Neural progenitor cell (in vitro differentiated cells): ENCODE measurements at regions not wholly inside any gene's neighbourhood (a gene's known extent, or its start where the extent isn't known, plus 50 kb on each side); places are given as distances from the start of the nearest gene placed in this dataset.

Source experiments
- DNase-seq: peaks from one replicate; pipeline ENCODE4 v3.0.0-alpha.2; 2016; ENCODE audit warnings: low spot score
- H2AFZ ChIP-seq: fragments of 200-600 bp; sonication (generic); replicated peaks from 2 replicates; pipeline ENCODE4 v1.6.1; 2016; ENCODE audit warnings: antibody characterized with exemption
- H3F3A ChIP-seq: fragments of 200-600 bp; sonication (generic); 2 replicates; pipeline ENCODE4 v1.6.1; 2016; ENCODE audit warnings: antibody characterized with exemption, low read depth
- H3K27ac ChIP-seq: fragments of 200-600 bp; sonication (generic); 2 replicates; pipeline ENCODE4 v1.5.1; 2016; ENCODE audit warnings: mild to moderate bottlenecking
- H3K27me3 ChIP-seq: fragments of 200-600 bp; sonication (generic); 2 replicates; pipeline ENCODE4 v1.6.1; 2016; ENCODE audit warnings: mild to moderate bottlenecking, moderate library complexity
- H3K36me3 ChIP-seq: fragments of 200-600 bp; sonication (generic); 2 replicates; pipeline ENCODE4 v1.5.1; 2016
- H3K4me1 ChIP-seq: fragments of 200-600 bp; sonication (generic); 2 replicates; pipeline ENCODE4 v1.6.1; 2016; ENCODE audit warnings: mixed run types
- H3K4me2 ChIP-seq: fragments of 200-600 bp; sonication (generic); 2 replicates; pipeline ENCODE4 v1.6.1; 2016
- H3K4me3 ChIP-seq: fragments of 200-600 bp; sonication (generic); 2 replicates; pipeline ENCODE4 v1.5.1; 2016
- H3K79me2 ChIP-seq: fragments of 200-600 bp; sonication (generic); 2 replicates; pipeline ENCODE4 v1.6.1; 2016; ENCODE audit warnings: low read depth
- H3K9ac ChIP-seq: fragments of 200-600 bp; sonication (generic); 2 replicates; pipeline ENCODE4 v1.6.1; 2016
- H3K9me3 ChIP-seq: fragments of 200-600 bp; sonication (generic); 2 replicates; pipeline ENCODE4 v1.5.1; 2016; ENCODE audit warnings: low read depth
- H4K20me1 ChIP-seq: fragments of 200-600 bp; sonication (generic); 2 replicates; pipeline ENCODE4 v1.6.1; 2016; ENCODE audit warnings: low read depth
- H3K27ac Mint-ChIP-seq: 3 replicates; pipeline ENCODE4 v1.8.0; 2021; ENCODE audit warnings: mixed read lengths
- H3K27me3 Mint-ChIP-seq: 2 replicates; pipeline ENCODE4 v1.8.0; 2022; ENCODE audit warnings: low read depth, mild to moderate bottlenecking, inconsistent platforms, moderate library complexity, mixed read lengths; ENCODE audit not compliant: insufficient read depth
- H3K36me3 Mint-ChIP-seq: 3 replicates; pipeline ENCODE4 v1.8.0; 2021; ENCODE audit warnings: mixed read lengths
- H3K4me1 Mint-ChIP-seq: 3 replicates; pipeline ENCODE4 v1.8.0; 2021; ENCODE audit warnings: mixed read lengths
- H3K4me3 Mint-ChIP-seq: 3 replicates; pipeline ENCODE4 v1.8.0; 2021; ENCODE audit warnings: mild to moderate bottlenecking, moderate library complexity, mixed read lengths
- H3K9me3 Mint-ChIP-seq: 3 replicates; pipeline ENCODE4 v1.8.0; 2020; ENCODE audit warnings: mixed read lengths
- EZH2 ChIP-seq: fragments of 200-600 bp; sonication (generic); IDR thresholded peaks from 2 replicates; pipeline ENCODE4 v1.6.1; 2017; ENCODE audit warnings: antibody characterized with exemption, mild to moderate bottlenecking, moderate library complexity
- EZH2phosphoT487 ChIP-seq: fragments of 200-600 bp; sonication (generic); IDR thresholded peaks from 2 replicates; pipeline ENCODE4 v1.6.1; 2017; ENCODE audit warnings: antibody characterized with exemption
- TF ChIP-seq, protein P1 (sequence below): fragments of 200-600 bp; sonication (generic); IDR thresholded peaks from 2 replicates; pipeline ENCODE4 v1.5.1; 2017; ENCODE audit warnings: antibody characterized with exemption, mild to moderate bottlenecking

DNA sequence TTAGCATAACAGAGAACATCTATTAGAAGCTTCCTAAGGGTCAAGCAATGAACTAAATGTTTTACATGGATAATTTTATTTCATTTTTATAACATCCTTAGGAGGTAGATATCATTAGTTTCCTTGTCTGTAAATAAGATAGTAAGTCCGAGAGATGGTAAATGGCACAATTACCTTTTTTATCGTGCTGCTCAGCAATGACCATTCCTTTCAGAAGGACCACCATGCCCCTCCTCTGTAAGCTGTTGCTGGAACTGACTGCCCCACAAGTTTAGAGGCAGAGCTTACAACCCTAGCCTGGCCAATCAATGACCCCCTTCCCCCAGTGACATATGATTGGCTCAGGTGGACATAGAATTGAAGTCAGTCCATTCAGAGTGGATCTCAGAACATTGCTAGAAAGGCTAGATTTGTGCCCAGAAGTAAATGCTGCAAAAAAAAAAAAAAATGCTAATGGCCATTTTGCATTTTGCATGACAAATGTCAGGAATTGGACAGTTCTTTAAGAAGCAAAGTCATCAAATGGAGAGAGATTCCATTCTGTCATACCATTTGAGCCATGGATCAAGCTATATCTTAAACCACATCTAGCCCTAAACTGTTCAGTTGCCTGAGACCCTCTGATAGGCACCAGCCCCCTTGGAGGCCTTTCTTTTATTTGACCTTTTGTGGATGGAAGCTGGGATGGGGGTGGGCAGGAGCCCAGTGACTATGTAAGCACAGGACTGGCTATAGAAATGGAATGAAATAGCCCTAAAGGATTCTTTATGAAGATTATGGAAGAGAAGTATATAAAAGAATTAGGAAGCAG, 668.3 kb downstream of the UQCRFS1 start:
- H3K4me3 ChIP-seq = no peak overlapping the region
- H2AFZ ChIP-seq = no peak overlapping the region
- H3K4me1 Mint-ChIP-seq = peaks cover 3% of the 10 kb centered on the region
- no peak overlapping the region for H3K9ac ChIP-seq
- H3K4me1 ChIP-seq = no peaks in the 10 kb centered on the region
- H3F3A ChIP-seq = no peaks in the 10 kb centered on the region
- no peak for DNase-seq
- H4K20me1 ChIP-seq = no peaks in the 10 kb centered on the region
- H3K9me3 ChIP-seq = no peaks in the 10 kb centered on the region
- TF ChIP-seq EZH2 (no peak), EZH2phosphoT487 (no peak)
- TF ChIP-seq, protein P1, sequence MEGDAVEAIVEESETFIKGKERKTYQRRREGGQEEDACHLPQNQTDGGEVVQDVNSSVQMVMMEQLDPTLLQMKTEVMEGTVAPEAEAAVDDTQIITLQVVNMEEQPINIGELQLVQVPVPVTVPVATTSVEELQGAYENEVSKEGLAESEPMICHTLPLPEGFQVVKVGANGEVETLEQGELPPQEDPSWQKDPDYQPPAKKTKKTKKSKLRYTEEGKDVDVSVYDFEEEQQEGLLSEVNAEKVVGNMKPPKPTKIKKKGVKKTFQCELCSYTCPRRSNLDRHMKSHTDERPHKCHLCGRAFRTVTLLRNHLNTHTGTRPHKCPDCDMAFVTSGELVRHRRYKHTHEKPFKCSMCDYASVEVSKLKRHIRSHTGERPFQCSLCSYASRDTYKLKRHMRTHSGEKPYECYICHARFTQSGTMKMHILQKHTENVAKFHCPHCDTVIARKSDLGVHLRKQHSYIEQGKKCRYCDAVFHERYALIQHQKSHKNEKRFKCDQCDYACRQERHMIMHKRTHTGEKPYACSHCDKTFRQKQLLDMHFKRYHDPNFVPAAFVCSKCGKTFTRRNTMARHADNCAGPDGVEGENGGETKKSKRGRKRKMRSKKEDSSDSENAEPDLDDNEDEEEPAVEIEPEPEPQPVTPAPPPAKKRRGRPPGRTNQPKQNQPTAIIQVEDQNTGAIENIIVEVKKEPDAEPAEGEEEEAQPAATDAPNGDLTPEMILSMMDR = no peak
- peaks cover 2% of the 10 kb centered on the region for H3K27me3 Mint-ChIP-seq
- H3K27ac ChIP-seq = no peak overlapping the region
- no peaks in the 10 kb centered on the region for H3K27me3 ChIP-seq
- H3K36me3 Mint-ChIP-seq = no peaks in the 10 kb centered on the region
- H3K79me2 ChIP-seq = no peaks in the 10 kb centered on the region
- no peaks in the 10 kb centered on the region for H3K36me3 ChIP-seq
- no peaks in the 10 kb centered on the region for H3K9me3 Mint-ChIP-seq
- H3K4me3 Mint-ChIP-seq = no peak overlapping the region
- no peak overlapping the region for H3K4me2 ChIP-seq
- H3K27ac Mint-ChIP-seq = no peak overlapping the region

DNA sequence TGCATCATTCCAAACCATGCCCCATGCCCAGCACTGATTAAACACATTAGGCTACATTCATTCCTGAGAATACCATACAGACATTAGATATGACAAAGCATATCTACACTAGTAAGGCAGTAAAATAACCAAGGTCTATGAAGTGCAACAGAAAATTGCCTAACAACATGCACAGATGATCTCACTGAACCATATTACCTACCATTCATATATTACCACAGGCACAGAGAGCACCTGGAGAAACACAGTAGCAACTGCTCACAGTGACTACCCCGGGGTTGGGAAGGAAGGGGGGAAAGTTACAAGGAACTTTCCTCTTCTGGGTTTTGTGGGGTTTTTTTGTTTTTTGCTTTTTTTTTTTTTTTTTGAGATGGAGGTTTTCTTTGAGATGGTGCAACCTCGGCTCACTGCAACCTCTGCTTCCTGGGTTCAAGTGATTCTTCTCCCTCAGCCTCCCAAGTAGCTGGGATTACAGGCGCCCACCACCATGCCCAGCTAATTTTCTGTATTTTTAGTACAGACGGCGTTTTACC, 669.6 kb downstream of the UQCRFS1 start:
- H3K9ac ChIP-seq = no peak overlapping the region
- peaks cover 2% of the 10 kb centered on the region for H3K27me3 Mint-ChIP-seq
- H3K4me1 Mint-ChIP-seq = peaks cover 3% of the 10 kb centered on the region
- no peaks in the 10 kb centered on the region for H3K9me3 Mint-ChIP-seq
- H3F3A ChIP-seq = no peaks in the 10 kb centered on the region
- TF ChIP-seq EZH2phosphoT487 = no peak
- TF ChIP-seq, protein P1 = no peak
- no peak for TF ChIP-seq EZH2
- no peak overlapping the region for H3K4me2 ChIP-seq
- H3K27ac Mint-ChIP-seq = no peak overlapping the region
- H3K36me3 Mint-ChIP-seq = no peaks in the 10 kb centered on the region
- no peaks in the 10 kb centered on the region for H3K4me1 ChIP-seq
- H3K9me3 ChIP-seq = peaks cover under 1% of the 10 kb centered on the region
- no peak overlapping the region for H3K4me3 ChIP-seq
- H3K79me2 ChIP-seq = no peaks in the 10 kb centered on the region
- H2AFZ ChIP-seq = no peak overlapping the region
- H4K20me1 ChIP-seq = no peaks in the 10 kb centered on the region
- no peaks in the 10 kb centered on the region for H3K27me3 ChIP-seq
- H3K4me3 Mint-ChIP-seq = no peak overlapping the region
- DNase-seq = no peak
- no peaks in the 10 kb centered on the region for H3K36me3 ChIP-seq
- no peak overlapping the region for H3K27ac ChIP-seq

DNA sequence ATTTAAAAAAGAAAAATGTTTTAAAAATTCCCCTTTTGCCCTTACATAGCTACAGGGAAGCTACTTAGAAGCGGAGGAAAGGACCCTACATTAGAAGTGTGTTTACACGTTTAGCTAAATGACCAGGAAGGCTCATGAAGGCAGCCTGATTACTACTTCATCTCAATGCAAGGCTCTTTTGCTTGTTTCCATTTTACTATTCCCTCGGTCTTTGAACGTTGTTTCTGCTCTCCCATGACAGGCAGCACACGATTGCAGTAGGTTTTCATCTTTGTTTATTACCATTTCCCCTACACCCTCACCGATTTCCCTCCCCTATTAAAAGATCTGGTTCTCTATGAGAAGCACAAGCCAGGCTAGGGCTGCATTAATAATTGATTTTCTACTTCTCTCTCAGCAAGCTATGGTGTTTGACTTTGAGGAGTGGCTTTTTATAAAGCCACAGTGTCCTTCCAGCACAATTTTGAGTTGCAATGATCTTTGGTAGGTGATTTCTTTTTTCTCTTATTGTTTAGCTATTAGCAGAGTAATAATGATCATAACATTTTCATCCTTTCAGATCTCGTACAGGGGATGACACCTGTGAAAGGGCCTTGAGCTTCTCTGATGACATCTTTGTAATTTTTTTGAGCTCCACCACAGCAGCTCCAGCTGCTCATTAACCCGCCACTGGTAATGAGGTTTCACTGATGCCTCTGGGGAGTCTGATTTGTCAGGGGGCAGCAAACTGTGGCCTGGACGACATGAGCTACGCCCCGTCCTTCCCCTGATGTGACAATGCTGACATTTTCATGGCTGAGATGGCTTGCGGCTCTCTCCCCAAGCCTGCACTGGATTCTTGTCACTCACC, 670.3 kb downstream of the UQCRFS1 start:
- no peak overlapping the region for H3K27ac ChIP-seq
- no peak for DNase-seq
- Mint-ChIP-seq H3K27me3 (peaks cover 2% of the 10 kb centered on the region), H3K36me3 (no peaks in the 10 kb centered on the region), H3K4me1 (peaks cover 3% of the 10 kb centered on the region), H3K27ac (no peak overlapping the region), H3K9me3 (peaks cover 6% of the 10 kb centered on the region), H3K4me3 (no peak overlapping the region)
- no peaks in the 10 kb centered on the region for H3K79me2 ChIP-seq
- no peaks in the 10 kb centered on the region for H3K36me3 ChIP-seq
- no peak for TF ChIP-seq EZH2phosphoT487
- TF ChIP-seq, protein P1 = no peak
- no peak for TF ChIP-seq EZH2
- H3K9ac ChIP-seq = no peak overlapping the region
- no peaks in the 10 kb centered on the region for H3F3A ChIP-seq
- H4K20me1 ChIP-seq = no peaks in the 10 kb centered on the region
- no peak overlapping the region for H3K4me3 ChIP-seq
- no peaks in the 10 kb centered on the region for H3K27me3 ChIP-seq
- H3K9me3 ChIP-seq = peaks cover 8% of the 10 kb centered on the region
- H3K4me1 ChIP-seq = no peaks in the 10 kb centered on the region
- H3K4me2 ChIP-seq = no peak overlapping the region
- no peak overlapping the region for H2AFZ ChIP-seq
